HG03457 (cell line): ENCODE measurements at regions not wholly inside any gene's neighbourhood (a gene's known extent, or its start where the extent isn't known, plus 50 kb on each side); places are given as distances from the start of the nearest gene placed in this dataset.

ENCODE experiments used
- ATAC-seq: cut with Tn5 transposase; IDR thresholded peaks from one replicate; pipeline ENCODE4 v1.9.1; 2021; ENCODE audit warnings: moderate number of reproducible peaks; ENCODE audit not compliant: unreplicated experiment

DNA sequence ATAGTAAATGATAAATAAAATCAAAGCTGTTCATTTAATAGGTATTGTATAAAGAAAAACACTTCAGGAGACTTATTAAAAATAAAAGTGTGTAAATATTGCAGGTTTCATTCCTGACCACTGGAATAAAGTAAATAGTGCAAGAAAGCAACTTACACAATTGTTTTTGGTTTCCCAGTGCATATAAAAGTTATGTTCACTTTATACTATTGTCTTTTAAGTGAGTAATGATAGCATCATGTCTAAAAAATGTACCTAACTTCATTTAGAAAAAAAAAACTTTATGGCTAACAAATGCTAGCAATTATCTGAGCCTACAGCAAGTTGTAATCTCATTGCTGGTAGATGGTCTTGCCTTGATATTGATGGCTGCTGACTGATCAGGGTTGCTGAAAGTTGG lies 726.6 kb upstream of the POU3F2 start:
- no peak for ATAC-seq

DNA sequence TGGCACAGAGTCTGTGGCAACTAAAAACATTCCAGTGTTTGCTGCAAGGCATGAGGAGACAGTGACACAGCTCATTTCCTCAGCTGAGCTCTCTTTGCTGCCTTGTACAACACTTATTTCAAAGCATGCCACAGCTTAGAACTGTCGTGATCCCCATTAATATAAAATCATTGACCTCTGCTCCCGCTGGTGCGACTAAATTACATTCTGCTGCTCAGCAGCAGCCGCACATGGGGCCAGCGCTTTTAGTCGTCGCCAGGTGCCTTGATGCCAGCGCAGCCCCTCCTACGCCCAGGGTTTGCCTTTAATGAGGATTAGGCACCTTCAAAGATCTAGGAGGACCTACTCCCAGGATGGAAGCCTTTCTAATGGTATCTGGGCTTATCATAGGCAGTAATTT lies 717.9 kb upstream of the POU3F2 start:
- no peak for ATAC-seq

DNA sequence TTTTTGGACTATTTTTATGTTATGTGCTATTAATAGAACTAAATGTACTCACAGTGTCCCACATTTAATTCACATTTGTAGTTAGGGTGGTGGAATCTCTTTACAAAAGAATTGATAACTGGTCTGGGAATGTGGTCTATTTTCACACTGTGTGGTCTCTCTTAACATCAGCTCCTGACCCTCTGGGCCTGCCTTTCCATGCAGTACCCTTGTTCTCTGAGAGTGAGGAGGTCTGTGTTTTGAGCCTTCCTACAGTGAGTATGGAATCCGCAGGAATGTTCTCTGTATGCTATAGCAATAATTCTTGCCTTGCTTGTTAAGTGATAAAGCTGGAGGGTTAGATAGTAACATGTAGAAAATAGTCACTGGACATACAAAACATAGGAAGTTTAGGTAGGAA lies 717.3 kb upstream of the POU3F2 start:
- ATAC-seq: no peak

DNA sequence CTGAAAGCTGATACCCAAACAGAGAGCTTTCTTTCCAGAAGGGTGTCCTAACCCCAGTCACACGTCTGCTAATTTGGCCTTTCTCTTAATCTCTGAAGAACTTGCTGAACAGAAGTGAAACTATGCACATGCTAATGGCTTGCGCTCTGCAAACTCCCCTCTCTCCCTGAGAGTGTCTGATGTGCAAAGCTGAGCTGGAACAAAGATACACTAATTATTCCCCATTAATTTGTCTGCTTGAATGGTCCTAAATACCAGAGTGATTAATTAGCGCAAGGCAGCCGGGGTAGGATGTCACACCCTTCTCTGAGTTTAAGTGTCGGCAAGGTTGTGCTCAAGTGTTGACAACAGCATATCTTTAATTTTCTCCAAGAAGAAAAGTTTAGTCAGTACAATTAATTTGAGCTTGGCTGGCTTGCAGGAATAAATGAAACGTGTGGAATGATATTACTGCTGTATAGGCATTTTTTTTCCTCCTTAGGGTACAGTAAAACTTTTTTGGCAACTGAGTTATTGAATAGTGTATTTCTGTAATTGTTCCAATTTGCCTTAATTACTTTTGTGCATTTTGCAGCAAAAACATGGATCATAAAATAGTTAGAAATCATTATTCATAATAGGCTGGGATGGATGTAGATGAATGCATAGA lies 715.9 kb upstream of the POU3F2 start:
- no peak for ATAC-seq

DNA sequence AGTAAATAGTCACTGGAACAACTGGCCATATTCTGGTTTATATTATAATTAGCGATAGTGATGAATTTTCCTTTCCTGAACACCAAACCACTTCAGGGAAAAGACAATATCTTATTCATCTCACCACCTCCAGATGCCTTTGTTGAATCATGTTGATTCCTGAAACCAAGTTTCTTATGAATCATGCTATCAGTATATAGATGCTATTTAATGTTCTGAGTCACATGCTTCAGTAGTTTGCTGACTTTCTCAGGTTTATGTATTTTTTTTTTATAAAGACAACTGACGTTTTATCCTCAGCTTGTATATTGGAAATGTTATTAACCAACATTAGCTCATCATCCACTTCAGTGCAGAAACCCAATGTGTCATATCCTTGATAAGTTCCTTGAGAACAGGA lies 710.2 kb upstream of the POU3F2 start:
- no peak for ATAC-seq

DNA sequence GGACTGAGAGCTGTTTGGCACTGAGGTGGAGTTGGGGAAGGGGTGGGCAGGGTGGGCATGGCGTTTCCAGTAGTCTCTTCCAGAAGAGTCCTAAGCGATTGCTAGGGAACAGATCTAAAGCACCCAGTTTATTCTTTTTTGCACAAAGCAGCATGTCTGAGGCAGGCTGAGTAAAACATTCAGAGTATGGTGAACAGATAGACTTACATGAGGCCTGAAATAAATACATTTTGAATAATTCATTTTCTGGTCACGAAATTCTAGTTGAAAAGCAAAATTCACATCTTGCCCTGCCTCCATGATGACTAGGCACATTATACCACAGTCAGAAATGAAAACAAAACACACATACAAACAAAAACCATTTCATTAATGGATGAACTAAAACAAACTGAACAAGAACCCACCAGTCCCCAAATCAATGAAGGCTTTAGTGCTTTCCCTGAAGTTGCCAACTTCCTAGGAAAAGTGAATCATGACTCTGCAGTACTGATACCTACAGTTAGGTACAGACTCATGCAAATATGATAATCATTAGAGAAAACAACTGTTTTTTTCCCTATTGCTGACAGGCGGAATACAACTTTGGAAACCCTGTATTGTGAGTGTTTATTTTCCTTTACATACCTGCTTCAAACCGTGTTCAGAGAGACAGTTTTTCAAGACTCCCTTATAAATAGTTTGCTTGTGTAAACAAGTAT lies 702.9 kb upstream of the POU3F2 start:
- ATAC-seq: no peak

DNA sequence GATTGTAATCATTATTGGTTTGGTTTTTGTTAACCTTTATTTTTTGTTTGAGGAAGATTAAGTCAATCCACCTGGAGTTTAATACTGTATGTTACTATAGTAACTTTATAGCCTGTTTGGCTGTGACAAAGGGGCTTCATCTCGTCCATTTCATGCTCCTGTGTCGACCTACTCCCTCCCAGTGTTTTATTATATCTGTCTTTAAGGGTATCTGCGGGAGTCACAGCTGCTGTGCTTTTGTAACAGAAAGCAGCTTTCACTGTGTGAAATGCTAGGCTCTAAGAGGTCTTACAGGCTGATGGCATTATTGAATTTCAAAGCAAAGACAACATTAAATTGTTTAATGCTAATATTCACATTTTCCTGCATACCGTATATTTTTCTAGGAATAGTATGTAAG lies 698.0 kb upstream of the POU3F2 start:
- no peak for ATAC-seq

DNA sequence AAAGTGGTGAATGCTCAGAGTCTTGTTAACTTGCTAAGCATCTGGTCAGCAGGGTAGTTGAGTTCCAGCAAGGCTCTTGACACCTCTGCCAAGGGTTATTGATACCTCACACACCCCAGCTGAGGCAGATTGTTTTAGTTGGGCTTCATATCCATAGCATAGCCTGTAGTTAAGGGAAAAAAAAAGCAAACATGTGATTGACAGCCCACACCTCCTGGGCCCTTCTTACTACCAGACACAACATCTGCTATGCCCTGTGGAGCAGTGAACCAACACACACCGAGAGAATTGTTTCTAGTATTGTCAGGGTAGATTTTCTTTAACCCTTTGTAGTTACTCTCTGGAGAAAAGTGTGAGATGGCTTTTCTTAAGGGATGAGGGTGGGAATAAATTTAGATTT lies 697.0 kb upstream of the POU3F2 start:
- no peak for ATAC-seq

DNA sequence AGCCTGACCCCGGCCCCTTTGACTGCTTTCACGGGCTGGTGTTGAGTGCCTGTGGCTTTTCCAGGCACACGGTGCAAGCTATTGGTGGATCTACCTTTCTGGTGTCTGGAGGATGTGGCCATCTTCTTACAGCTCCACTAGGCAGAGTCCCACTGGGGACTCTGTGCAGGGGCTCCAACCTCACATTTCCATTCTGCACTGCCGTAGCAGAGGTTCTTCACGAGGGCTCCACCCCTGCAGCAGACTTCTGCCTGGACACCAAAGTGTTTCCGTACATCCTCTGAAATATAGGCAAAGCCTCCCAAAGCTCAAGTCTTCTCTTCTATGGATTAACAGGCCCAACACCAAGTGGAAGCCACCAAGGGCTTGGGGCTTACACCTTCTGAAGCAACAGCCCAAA lies 691.5 kb upstream of the POU3F2 start:
- no peak for ATAC-seq

DNA sequence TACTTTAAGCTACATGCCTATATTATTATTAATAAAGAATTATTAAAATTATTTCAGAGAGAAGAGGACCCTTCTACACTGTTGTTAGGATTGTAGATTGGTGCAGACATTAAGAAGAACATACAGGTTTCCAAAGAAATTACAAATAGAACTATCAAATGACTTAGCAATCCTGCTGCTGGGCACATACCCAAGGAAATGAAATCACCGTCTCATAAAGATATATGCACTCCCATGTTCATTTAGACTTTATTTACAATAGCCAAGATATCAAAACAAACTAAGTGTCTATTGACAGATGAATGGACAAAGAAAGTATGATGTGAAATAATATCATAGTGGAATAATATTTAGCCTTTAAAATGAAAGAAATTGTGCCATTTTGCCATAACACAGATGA lies 687.7 kb upstream of the POU3F2 start:
- no peak for ATAC-seq

DNA sequence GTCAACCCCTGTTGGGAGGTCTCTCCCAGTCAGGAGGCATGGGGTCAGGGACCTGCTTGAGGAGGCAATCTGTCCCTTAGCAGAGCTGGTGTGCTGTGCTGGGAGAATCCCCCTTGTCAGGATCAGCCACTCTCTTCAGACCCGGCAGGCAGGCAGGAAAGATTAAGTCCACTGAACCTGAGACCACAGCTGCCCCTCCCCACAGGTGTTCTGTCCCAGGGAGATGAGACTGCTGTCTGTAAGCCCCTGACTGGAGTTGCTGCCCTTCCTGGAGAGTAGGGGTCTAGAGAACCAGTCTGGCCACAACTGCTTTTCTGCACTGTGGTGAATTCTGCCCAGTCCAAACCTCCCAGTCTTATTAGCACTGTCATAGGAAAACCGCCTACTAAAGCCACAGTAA lies 677.8 kb upstream of the POU3F2 start:
- ATAC-seq: no peak

DNA sequence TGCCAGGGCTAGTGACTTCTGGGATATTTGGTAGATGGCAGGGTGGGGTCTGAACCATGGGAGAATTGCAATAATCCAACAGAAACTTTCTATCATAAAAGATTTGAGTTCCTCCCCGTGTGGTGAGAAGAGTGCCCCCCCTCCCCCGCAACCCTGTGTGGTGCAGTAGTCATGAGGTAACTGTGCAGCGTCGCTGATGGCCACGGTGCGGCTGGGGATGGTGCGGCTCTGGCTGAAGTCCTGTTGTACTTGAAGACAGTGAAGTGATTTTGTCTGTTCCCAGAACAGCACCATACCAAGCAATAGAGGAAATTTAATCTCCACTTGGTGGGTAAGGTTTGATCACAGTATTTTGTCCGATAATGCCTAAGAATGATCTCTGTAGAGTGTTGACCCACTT lies 654.8 kb upstream of the POU3F2 start:
- no peak for ATAC-seq

DNA sequence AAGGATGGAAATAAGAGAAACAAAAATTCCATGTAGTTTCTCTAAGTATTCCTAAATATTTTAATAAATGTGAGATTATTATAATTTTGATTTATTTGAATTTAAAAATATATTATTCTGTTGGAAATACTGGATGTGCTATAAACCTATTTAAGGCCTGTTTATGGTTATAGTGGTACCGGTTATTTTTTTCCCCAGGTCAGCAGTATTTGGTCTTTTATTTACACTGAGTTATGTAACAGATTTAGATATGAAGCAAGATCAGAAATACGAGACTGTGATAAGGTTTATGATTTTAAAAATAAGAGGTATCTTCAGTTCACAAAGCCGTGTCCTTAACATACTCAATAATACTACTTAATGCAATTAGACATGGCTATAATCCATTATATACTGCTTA lies 634.3 kb upstream of the POU3F2 start:
- ATAC-seq: no peak

DNA sequence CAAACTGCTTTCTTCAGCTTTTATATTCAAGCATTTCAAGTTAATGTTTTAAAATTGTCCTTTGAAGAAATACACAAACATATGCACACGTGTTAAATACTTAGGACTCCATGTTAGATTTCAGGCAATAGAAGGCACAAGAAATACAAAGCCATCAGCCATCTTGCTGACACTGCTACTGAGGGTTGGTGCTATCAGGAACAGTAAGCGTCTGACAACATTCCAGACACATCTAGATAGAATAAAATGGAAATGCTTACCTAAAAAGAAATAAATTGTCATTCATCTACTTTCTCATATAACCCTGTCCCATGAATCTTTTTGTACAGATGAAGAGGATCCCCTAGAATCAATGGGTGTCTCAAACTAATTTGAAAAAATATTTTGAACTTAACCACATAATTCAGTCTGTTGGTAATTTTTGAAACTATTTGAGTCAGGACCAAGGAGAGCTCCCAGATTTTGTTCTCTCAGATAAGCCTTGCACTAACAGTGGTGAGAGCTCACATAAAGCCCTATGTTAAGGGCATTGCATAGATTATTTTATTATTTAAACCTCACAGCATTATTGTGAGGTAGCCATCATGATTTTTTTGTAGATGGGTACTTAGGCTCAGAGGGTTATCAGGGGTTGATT lies 631.1 kb upstream of the POU3F2 start:
- ATAC-seq: no peak

DNA sequence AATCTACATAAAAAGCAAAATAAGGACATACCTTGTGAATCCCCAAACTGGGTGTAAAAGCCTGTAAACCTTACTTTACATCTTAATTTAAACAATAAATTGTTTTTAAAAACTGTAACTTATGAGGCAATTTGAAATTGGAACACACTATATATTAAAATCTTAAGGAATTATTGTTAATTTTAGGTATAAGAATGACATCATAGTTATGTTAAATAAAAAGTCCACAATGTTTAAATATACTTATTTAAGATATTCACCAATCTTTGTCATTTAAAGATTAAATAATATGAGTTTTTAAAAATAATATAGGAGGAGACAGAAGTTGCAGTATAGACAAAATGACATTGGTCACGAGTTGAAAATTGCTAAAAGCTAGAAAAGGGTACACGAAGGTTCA lies 621.9 kb upstream of the POU3F2 start:
- no peak for ATAC-seq

DNA sequence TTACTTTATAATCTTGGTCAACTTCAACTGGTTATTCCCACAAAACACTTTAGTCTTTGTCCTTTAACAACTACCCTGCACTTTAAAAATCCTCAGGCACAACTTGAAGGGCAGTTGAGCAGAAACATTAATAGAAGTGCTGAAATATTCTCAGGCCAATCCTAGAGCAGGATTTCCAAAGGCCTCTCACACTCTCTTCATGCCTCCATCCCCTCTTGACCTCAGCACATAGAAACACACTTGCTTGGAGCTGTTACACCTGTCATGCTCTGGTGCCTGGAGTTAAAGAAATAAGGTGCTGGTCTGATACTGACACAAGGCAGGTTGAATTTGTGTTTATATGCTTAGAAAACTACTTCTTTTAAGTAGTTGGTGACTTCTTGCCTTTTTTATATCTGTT lies 618.8 kb upstream of the POU3F2 start:
- no peak for ATAC-seq

DNA sequence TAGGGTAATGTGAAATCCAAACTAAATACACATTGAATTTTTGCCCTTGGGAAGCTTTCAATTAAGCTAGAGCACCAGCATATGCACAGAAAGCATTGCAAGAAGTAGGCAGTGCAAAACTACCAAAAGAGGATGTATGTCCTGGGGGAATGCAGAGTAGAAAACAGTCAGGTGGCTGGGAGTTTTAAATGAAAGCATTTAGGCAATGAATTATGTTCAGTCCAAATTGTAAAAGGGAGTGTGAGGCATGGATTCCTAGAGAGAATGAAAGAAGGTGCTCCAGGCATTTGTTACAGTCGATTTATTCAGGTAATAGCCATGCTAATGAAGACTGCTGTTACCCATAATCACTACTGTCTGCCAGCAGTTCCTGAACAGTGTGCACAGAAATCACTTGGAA lies 604.1 kb upstream of the POU3F2 start:
- ATAC-seq: no peak

DNA sequence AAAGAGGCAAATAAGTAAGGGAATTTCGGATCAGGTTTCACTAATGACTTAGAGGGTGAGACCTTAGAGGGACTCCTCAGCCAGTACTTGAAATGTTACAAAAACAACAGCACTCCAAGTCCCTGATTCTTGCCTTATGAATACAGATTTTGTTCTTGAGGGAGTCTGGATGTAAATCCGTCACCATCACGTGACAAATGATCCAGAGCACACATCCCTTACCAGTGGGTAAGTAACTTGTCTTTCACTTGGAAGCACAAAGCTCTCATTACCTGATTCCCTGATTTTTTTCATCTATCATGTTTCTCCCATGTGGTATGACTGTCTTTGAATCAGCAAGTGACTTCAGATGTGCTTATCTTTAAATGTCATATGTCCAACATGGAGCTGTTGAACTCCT lies 595.3 kb upstream of the POU3F2 start:
- no peak for ATAC-seq

DNA sequence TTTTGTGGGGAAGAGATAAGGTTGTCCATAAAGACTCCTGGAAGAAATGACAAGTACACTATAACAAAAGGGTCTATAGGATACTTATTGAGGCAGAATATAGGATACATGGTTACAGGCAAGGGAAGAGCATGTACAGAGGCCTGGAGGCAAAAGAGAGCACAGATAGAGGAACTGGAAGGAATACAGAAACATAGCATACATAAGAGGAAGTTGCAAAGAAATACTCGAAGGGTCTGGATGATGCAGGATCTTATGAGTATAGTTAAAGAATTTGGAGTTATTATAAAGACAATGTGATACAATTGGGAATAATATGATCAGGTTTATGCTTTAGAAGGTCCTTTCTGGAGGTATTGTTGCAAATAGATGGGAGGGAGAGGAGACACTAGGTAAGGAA lies 592.7 kb upstream of the POU3F2 start:
- ATAC-seq: no peak

DNA sequence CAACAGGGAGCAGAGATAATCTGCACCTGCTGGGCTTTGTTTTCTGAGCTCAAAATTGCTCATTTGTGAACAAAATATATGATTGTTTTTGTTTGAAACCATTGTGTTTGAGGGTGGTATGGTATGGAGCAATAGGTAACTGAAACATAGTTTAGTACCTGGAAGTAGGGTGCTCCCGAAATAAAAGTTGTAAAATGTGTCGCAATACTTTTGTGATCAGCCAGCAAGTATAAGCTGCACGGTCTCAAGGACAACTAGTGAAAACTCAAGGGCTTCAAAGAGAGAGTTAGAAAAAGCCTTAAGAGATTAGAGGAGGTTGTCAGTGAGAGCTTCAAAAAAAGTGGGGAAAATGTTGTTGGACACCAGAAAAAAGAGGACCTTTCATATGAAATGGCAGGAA lies 579.8 kb upstream of the POU3F2 start:
- no peak for ATAC-seq

DNA sequence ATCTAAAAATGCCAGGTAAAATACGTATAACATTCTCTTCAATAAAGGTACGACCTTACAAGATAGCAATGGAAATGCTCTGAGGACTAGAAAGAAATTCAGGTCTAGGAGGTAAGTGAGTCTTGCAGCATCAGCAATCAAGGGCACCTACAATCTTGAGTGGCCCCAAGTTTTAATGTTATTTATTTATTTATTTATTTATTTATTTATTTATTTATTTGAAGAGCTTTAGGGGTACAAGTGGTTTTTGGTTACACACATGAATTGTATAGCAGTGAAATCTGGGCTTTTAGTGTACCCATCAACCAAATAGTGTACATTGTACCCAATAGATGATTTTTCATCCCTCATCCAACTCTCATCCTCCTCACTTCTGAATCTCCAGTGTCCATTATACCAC lies 574.0 kb upstream of the POU3F2 start:
- ATAC-seq: no peak

DNA sequence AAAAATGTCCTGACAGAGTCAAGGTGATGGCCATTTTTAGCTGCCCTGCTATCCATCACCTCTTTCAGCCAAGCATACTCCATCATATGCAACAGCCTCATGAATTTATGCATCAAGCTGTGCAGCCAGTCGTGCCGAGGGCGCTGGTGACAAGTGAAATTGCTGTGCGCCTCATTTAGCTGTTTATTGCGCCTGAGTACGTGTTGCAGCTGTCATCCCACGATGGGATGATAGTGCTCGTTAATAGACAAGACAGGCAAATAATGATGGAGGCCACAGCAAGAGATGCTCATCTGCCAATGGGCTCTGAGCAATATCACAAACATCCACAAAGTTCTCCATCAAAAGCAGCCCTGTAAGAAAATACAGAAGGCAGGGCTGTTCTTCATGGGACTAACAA lies 562.3 kb upstream of the POU3F2 start:
- ATAC-seq: no peak

DNA sequence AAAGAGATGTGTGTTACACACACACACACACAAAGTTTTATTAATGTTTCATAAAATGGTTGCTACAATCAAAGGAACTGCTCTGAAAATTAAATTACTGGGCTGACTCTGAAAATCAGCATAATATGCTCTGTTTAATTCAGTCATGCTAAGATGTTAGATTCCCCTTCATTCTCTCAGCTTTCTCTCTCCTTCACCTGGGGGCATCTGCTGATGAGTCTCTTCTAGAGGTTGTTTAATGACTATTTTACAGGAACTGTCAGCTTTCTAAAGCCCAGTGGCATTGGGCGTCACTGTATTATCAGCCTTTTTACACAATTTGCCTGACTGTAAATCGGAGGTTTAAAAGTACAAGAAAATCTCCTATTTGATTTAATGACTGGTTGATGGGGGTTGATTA lies 559.7 kb upstream of the POU3F2 start:
- no peak for ATAC-seq
